GM12878 (cell line): ENCODE measurements at regions not wholly inside any gene's neighbourhood (a gene's known extent, or its start where the extent isn't known, plus 50 kb on each side); places are given as distances from the start of the nearest gene placed in this dataset.

Experiments
- ATAC-seq: fragments of 200-7000 bp; cut with Tn5 transposase; 3 replicates; pipeline ENCODE4 v1.9.1; 2020; ENCODE audit warnings: mild to moderate bottlenecking, moderate library complexity
- BruUV-seq: library from RNA; stranded (reverse); fragments of 400-500 nt; replicated peaks from 2 replicates; lab custom pipeline; 2021; lab: Mats Ljungman, UMichigan
- CTCF ChIA-PET: fragments of 300-600 bp; sonication (Branson Sonifier 250); formaldehyde crosslinking; extraction: SDS; loops from one replicate; lab custom pipeline; 2021; ENCODE audit warnings: inconsistent platforms; lab: Yijun Ruan, JAX
- POLR2A ChIA-PET: fragments of 350-600 bp; formaldehyde crosslinking; extraction: SDS; loops from one replicate; lab custom pipeline; 2021; ENCODE audit warnings: inconsistent platforms; lab: Charles Lee
- RAD21 ChIA-PET: fragments of 300-600 bp; sonication (Branson Sonifier 250); formaldehyde crosslinking; loops from one replicate; lab custom pipeline; 2023; ENCODE audit warnings: antibody characterized with exemption; ENCODE audit not compliant: unreplicated experiment; lab: Charles Lee
- SMC1A ChIA-PET: fragments of 300-600 bp; sonication (Branson Sonifier 250); formaldehyde crosslinking; loops from one replicate; lab custom pipeline; 2023; ENCODE audit not compliant: unreplicated experiment, uncharacterized antibody; lab: Charles Lee
- DNase-seq: peaks from one replicate; pipeline ENCODE4 v3.0.0-alpha.2; 2011; ENCODE audit warnings: low read depth, low spot score
- FAIRE-seq: peaks from 3 replicates; lab custom pipeline; 2011; peaks lifted over from hg19 to GRCh38; lab: Jason Lieb, UNC
- H2AFZ ChIP-seq: 2 replicates; pipeline ENCODE4 v1.6.0; 2011; ENCODE audit warnings: low read depth, low read length, control low read depth; ENCODE audit not compliant: control insufficient read depth
- H3K27ac ChIP-seq: 2 replicates; pipeline ENCODE4 v1.5.1; 2011; ENCODE audit warnings: control low read depth; ENCODE audit not compliant: control insufficient read depth, insufficient read depth
- H3K27me3 ChIP-seq, 2 experiments: replicated peaks in 1 of 2; 2 replicates each; pipeline versions ENCODE4 v1.6.0 to v1.6.1; 2011; ENCODE audit warnings: low read length in 1 of 2; ENCODE audit not compliant: control insufficient read depth in 2 of 2, insufficient read depth in 2 of 2
- H3K36me3 ChIP-seq, 2 experiments: 2 replicates each; pipeline ENCODE4 v1.5.1; 2011; ENCODE audit warnings: low read length in 1 of 2; ENCODE audit not compliant: control insufficient read depth in 2 of 2, insufficient read depth in 2 of 2
- H3K4me1 ChIP-seq: 2 replicates; pipeline ENCODE4 v1.6.1; 2011; ENCODE audit warnings: mild to moderate bottlenecking, low read length, moderate library complexity, mixed read lengths; ENCODE audit not compliant: control insufficient read depth, insufficient read depth
- H3K4me2 ChIP-seq: 2 replicates; pipeline ENCODE4 v1.6.0; 2011; ENCODE audit warnings: control low read depth; ENCODE audit not compliant: control insufficient read depth, insufficient read depth
- H3K4me3 ChIP-seq: fragments of 200-600 bp; sonication (generic); 2 replicates; pipeline ENCODE4 v1.5.1; 2016
- H3K79me2 ChIP-seq: 2 replicates; pipeline ENCODE4 v1.6.0; 2011; ENCODE audit warnings: low read length; ENCODE audit not compliant: control insufficient read depth, insufficient read depth
- H3K9ac ChIP-seq: 2 replicates; pipeline ENCODE4 v1.8.0; 2011; ENCODE audit warnings: low read length, control low read depth, mixed read lengths; ENCODE audit not compliant: control insufficient read depth, insufficient read depth
- H3K9me3 ChIP-seq: replicated peaks from 3 replicates; pipeline ENCODE4 v1.5.1; 2011; ENCODE audit warnings: mild to moderate bottlenecking, low read length; ENCODE audit not compliant: control insufficient read depth, insufficient read depth
- H4K20me1 ChIP-seq: 2 replicates; pipeline ENCODE4 v1.6.0; 2011; ENCODE audit not compliant: control insufficient read depth, insufficient read depth
- BACH1 ChIP-seq: fragments of 450-650 bp; IDR thresholded peaks from 2 replicates; pipeline ENCODE4 v1.6.1; 2017; ENCODE audit warnings: mild to moderate bottlenecking, borderline replicate concordance
- BCL11A ChIP-seq: IDR thresholded peaks from 2 replicates; pipeline ENCODE4 v1.6.1; 2011; ENCODE audit warnings: low read depth, low read length
- BHLHE40 ChIP-seq, 2 experiments: fragments of 450-650 bp in 1 of 2; IDR thresholded peaks; 2 replicates each; pipeline ENCODE4 v1.6.1; 2011 to 2017; ENCODE audit warnings: low read depth in 2 of 2, borderline replicate concordance in 1 of 2, improper control_type of control experiment in 1 of 2, low read length in 1 of 2, mild to moderate bottlenecking in 1 of 2
- CTCF ChIP-seq, 3 experiments: IDR thresholded peaks in 2 of 3; conservative IDR thresholded peaks in 1 of 3; 2 replicates each; pipeline ENCODE4 v1.5.1; 2011; ENCODE audit warnings: low read depth in 3 of 3, low read length in 3 of 3, mild to moderate bottlenecking in 3 of 3, control low read depth in 2 of 3, moderate library complexity in 2 of 3, inconsistent platforms in 1 of 3, mixed read lengths in 1 of 3; ENCODE audit not compliant: control insufficient read depth in 2 of 3, insufficient read depth in 1 of 3; ENCODE audit errors: extremely low read depth in 1 of 3
- ELK1 ChIP-seq: IDR thresholded peaks from 2 replicates; pipeline ENCODE4 v1.6.1; 2012; ENCODE audit warnings: low read depth, low read length, improper control_type of control experiment
- GATAD2B ChIP-seq: fragments of 450-650 bp; conservative IDR thresholded peaks from 2 replicates; pipeline ENCODE4 v1.6.1; 2017; ENCODE audit warnings: low read depth, mild to moderate bottlenecking, moderate library complexity
- IRF5 ChIP-seq: fragments of 450-650 bp; IDR thresholded peaks from 2 replicates; pipeline ENCODE4 v1.6.1; 2017; ENCODE audit warnings: borderline replicate concordance
- MXI1 ChIP-seq: fragments of 150-350 bp; IDR thresholded peaks from 2 replicates; pipeline ENCODE4 v1.6.1; 2011; ENCODE audit warnings: low read depth, mild to moderate bottlenecking, inconsistent platforms, low read length, improper control_type of control experiment
- SREBF2 ChIP-seq: IDR thresholded peaks from 2 replicates; pipeline ENCODE4 v1.6.1; 2012; ENCODE audit warnings: mild to moderate bottlenecking, low read length
- SRF ChIP-seq, 2 experiments: IDR thresholded peaks; 2 replicates each; pipeline ENCODE4 v1.6.1; 2011; ENCODE audit warnings: low read depth in 2 of 2, low read length in 2 of 2, mild to moderate bottlenecking in 1 of 2, moderate library complexity in 1 of 2
- ZBED1 ChIP-seq: IDR thresholded peaks from 2 replicates; pipeline ENCODE4 v1.6.1; 2016; ENCODE audit warnings: borderline replicate concordance
- ZBTB33 ChIP-seq: fragments of 450-650 bp; IDR thresholded peaks from 2 replicates; pipeline ENCODE4 v1.6.1; 2017; ENCODE audit warnings: mild to moderate bottlenecking
- ZNF687 ChIP-seq: fragments of 450-650 bp; IDR thresholded peaks from 2 replicates; pipeline ENCODE4 v1.6.1; 2017; ENCODE audit warnings: mild to moderate bottlenecking, moderate library complexity
- WGBS: methylation state at CpG from one replicate; pipeline ENCODE4 v1.1.6; 2016; ENCODE audit warnings: low lambda C conversion rate; ENCODE audit not compliant: insufficient replicate concordance, insufficient coverage; ENCODE audit errors: missing lambda C conversion rate; 5-methylcytosine and 5-hydroxymethylcytosine counted together
- in situ Hi-C: fragments of 300-500 bp; cut with MboI; formaldehyde crosslinking; loops from 9 replicates; pipeline ENCODE4 v1.14.3; 2018; ENCODE audit warnings: mixed read lengths
- intact Hi-C: fragments of 100-400 bp; cut with micrococcal nuclease; formaldehyde crosslinking; loops from one replicate; pipeline ENCODE4 v1.14.2; 2022; ENCODE audit not compliant: unreplicated experiment

GRCh38 chr9:1639166-1639565 is 376.0 kb upstream of the SMARCA2 start:
- POLR2A ChIA-PET = no interaction called here
- TF ChIP-seq ZBED1 (no peak), BHLHE40 (IDR thresholded peaks at IDR 0.05; ENCODE audit: borderline replicate concordance in 1 of 2, low read depth in 2 of 2, low read length in 1 of 2) (no peak), BACH1 (no peak), ELK1 (no peak), ZNF687 (no peak), GATAD2B (no peak), BCL11A (no peak), MXI1 (no peak), SRF (IDR thresholded peaks at IDR 0.05; ENCODE audit: low read depth in 2 of 2, low read length in 2 of 2) (no peak), SREBF2 (no peak), CTCF (IDR thresholded peaks at IDR 0.05 in 2 of 3, conservative IDR thresholded peaks at IDR 0.05 in 1 of 3; ENCODE audit: control insufficient read depth in 2 of 3, extremely low read depth in 1 of 3, insufficient read depth in 1 of 3, low read depth in 3 of 3, low read length in 3 of 3) (no peak), ZBTB33 (no peak), IRF5 (no peak)

More at GRCh38 chr9:1639166-1639565, 376.0 kb upstream of the SMARCA2 start:
- Histone ChIP-seq H3K27ac (no peak overlapping the region), H3K4me1 (no peaks in the 10 kb centered on the region), H3K36me3 (no peaks in the 10 kb centered on the region), H3K9me3 (no peaks in the 10 kb centered on the region; the same call in 2 of the 3 replicates), H3K79me2 (no peaks in the 10 kb centered on the region), H3K4me3 (no peak overlapping the region), H4K20me1 (no peaks in the 10 kb centered on the region), H2AFZ (no peak overlapping the region), H3K9ac (no peak overlapping the region), H3K4me2 (no peak overlapping the region), H3K27me3 (no peaks in the 10 kb centered on the region; a peak in 1 of 4 replicates)
- ChIA-PET RAD21 (no interaction called here), CTCF (interaction anchor here (0.5 kb wide), 1 partner anchor 805 kb away, joined by 3 read pairs; no protein-coding TSS in a partner anchor), SMC1A (interaction anchor here (0.7 to 0.8 kb wide), 2 partner anchors 12 to 610 kb away, joined by 3 read pairs; no protein-coding TSS in a partner anchor)
- DNase-seq (no peak), ATAC-seq (no peak), FAIRE-seq (no peak)
- intact Hi-C loops = loop anchor here (10.0 kb wide), 1 partner anchor 954 kb away; no protein-coding TSS in a partner anchor
- no TSS peak for BruUV-seq
- WGBS = 1% methylated on average over 5 of the region's 5 CpGs
- in situ Hi-C loops = no loop called here
